ENCODE measurements at regions not wholly inside any gene's neighbourhood (a gene's known extent, or its start where the extent isn't known, plus 50 kb on each side); places are given as distances from the start of the nearest gene placed in this dataset.

- no peak for TF ChIP-seq POU6F1 (CRISPR knock-in tag; IDR thresholded peaks at IDR 0.05; ENCODE audit: borderline replicate concordance, low read depth)
- no peak for TF ChIP-seq ARNTL (CRISPR knock-in tag; IDR thresholded peaks at IDR 0.05; ENCODE audit: borderline replicate concordance, low read depth)
- no peak for TF ChIP-seq TOX (CRISPR knock-in tag; IDR thresholded peaks at IDR 0.05; ENCODE audit: borderline replicate concordance)
- no peak for TF ChIP-seq ZFP3 (CRISPR knock-in tag; IDR thresholded peaks at IDR 0.05)
- TF ChIP-seq CSRNP3 (CRISPR knock-in tag; IDR thresholded peaks at IDR 0.05) = no peak
- TF ChIP-seq SNAI2 (CRISPR knock-in tag; IDR thresholded peaks at IDR 0.05) = no peak
- TF ChIP-seq CSDC2 (CRISPR knock-in tag; IDR thresholded peaks at IDR 0.05) = no peak
These were observed 312.8 kb upstream of the SALL3 start for GRCh38 chr18:78666666-78667335.
